ENCODE measurements at regions not wholly inside any gene's neighbourhood (a gene's known extent, or its start where the extent isn't known, plus 50 kb on each side); places are given as distances from the start of the nearest gene placed in this dataset.

DNA sequence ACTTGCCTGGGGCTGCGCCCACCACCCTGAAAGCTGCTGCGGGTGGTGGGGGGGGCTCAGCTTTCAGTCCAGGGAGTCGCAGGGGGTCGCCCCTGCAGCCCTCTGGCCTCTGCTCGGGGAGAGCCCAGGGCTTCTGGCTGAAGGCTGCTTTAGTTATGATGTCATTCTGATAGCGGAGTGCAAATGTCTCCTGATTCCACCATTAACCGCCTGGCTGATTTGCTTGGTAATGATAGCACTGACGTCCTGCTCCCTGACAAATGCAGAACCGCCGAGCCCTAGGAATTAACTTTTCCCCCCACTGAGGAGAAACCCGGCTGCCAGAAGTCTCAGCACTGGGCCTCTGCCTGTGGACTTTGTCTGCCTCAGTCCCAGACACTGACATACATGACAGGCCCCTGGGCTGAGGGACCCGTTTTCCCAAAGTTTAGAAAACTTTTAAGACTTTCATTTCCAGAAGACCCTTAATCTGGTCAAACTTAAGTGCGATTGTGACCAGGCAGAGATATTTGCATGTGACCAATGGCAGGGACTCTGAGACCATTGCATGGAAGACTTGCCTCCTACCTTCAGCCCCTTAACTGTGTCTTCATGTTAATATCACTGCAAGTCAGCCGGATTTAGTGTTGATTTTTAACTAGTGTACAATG lies 142.5 kb upstream of the ZNF536 start:
- peak overlapping the region in 1 of 2 donors; percentile 49 for H3K9ac ChIP-seq (ENCODE audit: low read depth in 1 of 2, low read length in 2 of 2)
- no peaks in the 10 kb centered on the region for H3K9me3 ChIP-seq (ENCODE audit: control insufficient read depth in 2 of 2, low read length in 2 of 2)
- H3K27me3 ChIP-seq (ENCODE audit: control insufficient read depth in 2 of 2, insufficient read depth in 2 of 2, low read length in 2 of 2) = peaks cover 19 to 31% of the 10 kb centered on the region in 2 donors
- H3K27ac ChIP-seq (ENCODE audit: low read depth in 2 of 2, low read length in 2 of 2) = peak overlapping the region in 1 of 2 donors; percentile 23
- H3K36me3 ChIP-seq (ENCODE audit: control insufficient read depth in 2 of 2, insufficient read depth in 2 of 2, low read length in 2 of 2) = no peaks in the 10 kb centered on the region
- peak overlapping the region in 1 of 2 donors; percentile 26 for H3K4me3 ChIP-seq (ENCODE audit: low read length in 2 of 2)
- peaks cover 0 to 4% of the 10 kb centered on the region in 2 donors for H3K4me1 ChIP-seq (ENCODE audit: control insufficient read depth in 2 of 2, insufficient read depth in 2 of 2, low read length in 2 of 2)

GRCh38 chr19:30231408-30232318 lies 140.5 kb upstream of the ZNF536 start:
- Histone ChIP-seq H3K4me3 (ENCODE audit: low read length in 2 of 2) (no peak overlapping the region), H3K9ac (ENCODE audit: low read depth in 1 of 2, low read length in 2 of 2) (no peak overlapping the region), H3K9me3 (ENCODE audit: control insufficient read depth in 2 of 2, low read length in 2 of 2) (no peaks in the 10 kb centered on the region), H3K27ac (ENCODE audit: low read depth in 2 of 2, low read length in 2 of 2) (no peak overlapping the region), H3K36me3 (ENCODE audit: control insufficient read depth in 2 of 2, insufficient read depth in 2 of 2, low read length in 2 of 2) (no peaks in the 10 kb centered on the region), H3K27me3 (ENCODE audit: control insufficient read depth in 2 of 2, insufficient read depth in 2 of 2, low read length in 2 of 2) (peaks cover 20 to 24% of the 10 kb centered on the region in 2 donors), H3K4me1 (ENCODE audit: control insufficient read depth in 2 of 2, insufficient read depth in 2 of 2, low read length in 2 of 2) (peaks cover 0 to 4% of the 10 kb centered on the region in 2 donors)

GRCh38 chr19:30233375-30233774 lies 138.8 kb upstream of the ZNF536 start:
- Histone ChIP-seq H3K4me1 (ENCODE audit: control insufficient read depth in 2 of 2, insufficient read depth in 2 of 2, low read length in 2 of 2) (no peaks in the 10 kb centered on the region), H3K9me3 (ENCODE audit: control insufficient read depth in 2 of 2, low read length in 2 of 2) (no peaks in the 10 kb centered on the region), H3K36me3 (ENCODE audit: control insufficient read depth in 2 of 2, insufficient read depth in 2 of 2, low read length in 2 of 2) (no peaks in the 10 kb centered on the region), H3K9ac (ENCODE audit: low read depth in 1 of 2, low read length in 2 of 2) (no peak overlapping the region), H3K4me3 (ENCODE audit: low read length in 2 of 2) (no peak overlapping the region), H3K27me3 (ENCODE audit: control insufficient read depth in 2 of 2, insufficient read depth in 2 of 2, low read length in 2 of 2) (peaks cover 20 to 21% of the 10 kb centered on the region in 2 donors), H3K27ac (ENCODE audit: low read depth in 2 of 2, low read length in 2 of 2) (no peak overlapping the region)

DNA sequence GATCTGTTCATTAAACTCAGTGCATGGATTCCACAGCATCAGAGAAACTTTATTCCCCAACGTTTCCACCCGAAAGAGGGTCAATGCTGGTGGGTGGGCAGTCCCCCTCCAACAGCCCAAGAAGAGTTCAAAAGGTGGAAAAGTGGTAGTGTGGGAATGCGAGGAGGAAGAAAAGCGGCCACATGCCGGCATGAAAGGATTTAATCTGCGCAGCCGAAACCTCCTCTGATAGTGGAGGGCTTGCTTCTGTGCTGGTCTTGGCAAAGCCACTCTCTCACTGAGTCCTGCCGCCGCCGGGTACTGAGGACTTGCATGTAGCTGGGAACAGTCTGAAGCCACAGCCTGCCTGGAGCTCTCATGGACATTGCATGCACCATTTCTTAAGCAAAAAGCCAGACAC lies 136.2 kb upstream of the ZNF536 start:
- no peaks in the 10 kb centered on the region for H3K9me3 ChIP-seq (ENCODE audit: control insufficient read depth in 2 of 2, low read length in 2 of 2)
- H3K9ac ChIP-seq (ENCODE audit: low read depth in 1 of 2, low read length in 2 of 2) = no peak overlapping the region
- H3K27ac ChIP-seq (ENCODE audit: low read depth in 2 of 2, low read length in 2 of 2) = no peak overlapping the region
- H3K4me3 ChIP-seq (ENCODE audit: low read length in 2 of 2) = no peak overlapping the region
- no peaks in the 10 kb centered on the region for H3K36me3 ChIP-seq (ENCODE audit: control insufficient read depth in 2 of 2, insufficient read depth in 2 of 2, low read length in 2 of 2)
- H3K4me1 ChIP-seq (ENCODE audit: control insufficient read depth in 2 of 2, insufficient read depth in 2 of 2, low read length in 2 of 2) = no peaks in the 10 kb centered on the region
- H3K27me3 ChIP-seq (ENCODE audit: control insufficient read depth in 2 of 2, insufficient read depth in 2 of 2, low read length in 2 of 2) = peaks cover 7 to 13% of the 10 kb centered on the region in 2 donors

GRCh38 chr19:30236587-30236986 lies 135.6 kb upstream of the ZNF536 start:
- H3K27ac ChIP-seq (ENCODE audit: low read depth in 2 of 2, low read length in 2 of 2) = no peak overlapping the region
- H3K9ac ChIP-seq (ENCODE audit: low read depth in 1 of 2, low read length in 2 of 2) = no peak overlapping the region
- H3K9me3 ChIP-seq (ENCODE audit: control insufficient read depth in 2 of 2, low read length in 2 of 2) = no peaks in the 10 kb centered on the region
- no peaks in the 10 kb centered on the region for H3K36me3 ChIP-seq (ENCODE audit: control insufficient read depth in 2 of 2, insufficient read depth in 2 of 2, low read length in 2 of 2)
- no peak overlapping the region for H3K4me3 ChIP-seq (ENCODE audit: low read length in 2 of 2)
- peaks cover 7% of the 10 kb centered on the region in 2 donors for H3K27me3 ChIP-seq (ENCODE audit: control insufficient read depth in 2 of 2, insufficient read depth in 2 of 2, low read length in 2 of 2)
- H3K4me1 ChIP-seq (ENCODE audit: control insufficient read depth in 2 of 2, insufficient read depth in 2 of 2, low read length in 2 of 2) = no peaks in the 10 kb centered on the region

GRCh38 chr19:30237140-30237539 lies 135.0 kb upstream of the ZNF536 start:
- H3K9me3 ChIP-seq (ENCODE audit: control insufficient read depth in 2 of 2, low read length in 2 of 2) = no peaks in the 10 kb centered on the region
- no peaks in the 10 kb centered on the region for H3K36me3 ChIP-seq (ENCODE audit: control insufficient read depth in 2 of 2, insufficient read depth in 2 of 2, low read length in 2 of 2)

GRCh38 chr19:30240904-30241695 lies 131.1 kb upstream of the ZNF536 start:
- Histone ChIP-seq H3K27me3 (ENCODE audit: control insufficient read depth in 2 of 2, insufficient read depth in 2 of 2, low read length in 2 of 2) (peaks cover 4 to 5% of the 10 kb centered on the region in 2 donors), H3K9ac (ENCODE audit: low read depth in 1 of 2, low read length in 2 of 2) (no peak overlapping the region), H3K27ac (ENCODE audit: low read depth in 2 of 2, low read length in 2 of 2) (no peak overlapping the region), H3K9me3 (ENCODE audit: control insufficient read depth in 2 of 2, low read length in 2 of 2) (no peaks in the 10 kb centered on the region), H3K4me1 (ENCODE audit: control insufficient read depth in 2 of 2, insufficient read depth in 2 of 2, low read length in 2 of 2) (no peaks in the 10 kb centered on the region), H3K36me3 (ENCODE audit: control insufficient read depth in 2 of 2, insufficient read depth in 2 of 2, low read length in 2 of 2) (no peaks in the 10 kb centered on the region), H3K4me3 (ENCODE audit: low read length in 2 of 2) (no peak overlapping the region)

More at GRCh38 chr19:30237140-30237539, 135.0 kb upstream of the ZNF536 start:
- Histone ChIP-seq H3K27me3 (ENCODE audit: control insufficient read depth in 2 of 2, insufficient read depth in 2 of 2, low read length in 2 of 2) (peaks cover 7% of the 10 kb centered on the region in 2 donors), H3K4me3 (ENCODE audit: low read length in 2 of 2) (no peak overlapping the region), H3K9ac (ENCODE audit: low read depth in 1 of 2, low read length in 2 of 2) (no peak overlapping the region), H3K4me1 (ENCODE audit: control insufficient read depth in 2 of 2, insufficient read depth in 2 of 2, low read length in 2 of 2) (no peaks in the 10 kb centered on the region), H3K27ac (ENCODE audit: low read depth in 2 of 2, low read length in 2 of 2) (no peak overlapping the region)

GRCh38 chr19:30244533-30244932 lies 127.7 kb upstream of the ZNF536 start:
- no peaks in the 10 kb centered on the region for H3K9me3 ChIP-seq (ENCODE audit: control insufficient read depth in 2 of 2, low read length in 2 of 2)
- H3K36me3 ChIP-seq (ENCODE audit: control insufficient read depth in 2 of 2, insufficient read depth in 2 of 2, low read length in 2 of 2) = no peaks in the 10 kb centered on the region
- no peak overlapping the region for H3K9ac ChIP-seq (ENCODE audit: low read depth in 1 of 2, low read length in 2 of 2)
- no peak overlapping the region for H3K4me3 ChIP-seq (ENCODE audit: low read length in 2 of 2)
- H3K27ac ChIP-seq (ENCODE audit: low read depth in 2 of 2, low read length in 2 of 2) = no peak overlapping the region
- H3K27me3 ChIP-seq (ENCODE audit: control insufficient read depth in 2 of 2, insufficient read depth in 2 of 2, low read length in 2 of 2) = no peaks in the 10 kb centered on the region
- H3K4me1 ChIP-seq (ENCODE audit: control insufficient read depth in 2 of 2, insufficient read depth in 2 of 2, low read length in 2 of 2) = no peaks in the 10 kb centered on the region

DNA sequence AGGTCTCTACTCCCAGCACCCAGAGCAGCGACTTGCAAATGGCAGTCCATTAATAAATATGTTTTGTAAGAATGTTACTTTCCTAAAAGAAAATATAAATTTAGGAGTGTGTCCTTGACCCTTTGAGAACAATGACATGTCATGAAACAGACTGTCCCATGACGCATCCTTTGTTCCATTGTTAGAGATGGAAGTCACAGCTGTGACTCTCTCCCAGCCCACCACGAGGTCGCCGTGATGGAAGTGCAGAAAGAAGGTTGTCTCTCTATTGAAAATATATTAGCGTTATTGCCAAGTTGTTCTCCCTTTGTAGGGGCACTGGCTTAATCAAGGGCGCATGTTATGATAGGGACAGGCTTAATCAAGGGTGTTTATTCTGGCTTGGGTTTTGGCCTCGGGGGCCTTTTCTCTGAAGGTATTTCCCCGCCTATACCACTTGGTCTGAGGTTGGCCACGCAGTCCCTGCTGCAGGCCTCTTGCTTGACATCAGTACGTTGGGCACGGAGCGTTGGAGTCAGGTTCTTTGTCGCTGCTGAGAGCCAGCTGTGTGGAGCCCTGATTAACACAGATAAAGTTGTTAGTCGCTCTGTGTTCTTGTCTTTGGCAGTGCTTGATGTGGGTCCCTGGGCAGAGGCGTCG lies 126.7 kb upstream of the ZNF536 start:
- Histone ChIP-seq H3K4me3 (ENCODE audit: low read length in 2 of 2) (no peak overlapping the region), H3K36me3 (ENCODE audit: control insufficient read depth in 2 of 2, insufficient read depth in 2 of 2, low read length in 2 of 2) (no peaks in the 10 kb centered on the region), H3K9me3 (ENCODE audit: control insufficient read depth in 2 of 2, low read length in 2 of 2) (no peaks in the 10 kb centered on the region), H3K9ac (ENCODE audit: low read depth in 1 of 2, low read length in 2 of 2) (no peak overlapping the region), H3K27ac (ENCODE audit: low read depth in 2 of 2, low read length in 2 of 2) (no peak overlapping the region), H3K4me1 (ENCODE audit: control insufficient read depth in 2 of 2, insufficient read depth in 2 of 2, low read length in 2 of 2) (no peaks in the 10 kb centered on the region), H3K27me3 (ENCODE audit: control insufficient read depth in 2 of 2, insufficient read depth in 2 of 2, low read length in 2 of 2) (no peaks in the 10 kb centered on the region)
